ENCODE measurements at regions not wholly inside any gene's neighbourhood (a gene's known extent, or its start where the extent isn't known, plus 50 kb on each side); places are given as distances from the start of the nearest gene placed in this dataset.

DNA sequence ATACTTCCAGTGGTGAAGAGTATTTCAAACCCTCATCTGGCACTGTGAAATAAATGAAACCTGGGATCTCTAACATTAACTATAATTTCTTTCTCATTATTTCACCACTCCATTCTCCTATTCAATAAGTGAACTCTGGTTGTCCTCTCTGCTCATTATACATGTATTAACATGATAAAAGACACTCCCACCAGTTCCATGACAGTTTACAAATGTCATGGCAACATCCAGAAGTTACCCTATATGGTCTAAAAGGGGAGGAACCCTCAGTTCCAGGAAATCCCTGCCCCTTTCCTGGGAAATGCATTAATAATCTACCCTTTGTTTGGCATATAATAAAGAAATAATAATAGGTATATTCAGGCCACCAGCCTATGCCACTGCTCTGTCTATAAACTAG, 62.7 kb upstream of the BRINP3 start:
- TF ChIP-seq CTCF (IDR thresholded peaks at IDR 0.05; ENCODE audit: borderline replicate concordance), result no peak
- intact Hi-C loops (cut with micrococcal nuclease), result no loop called here

DNA sequence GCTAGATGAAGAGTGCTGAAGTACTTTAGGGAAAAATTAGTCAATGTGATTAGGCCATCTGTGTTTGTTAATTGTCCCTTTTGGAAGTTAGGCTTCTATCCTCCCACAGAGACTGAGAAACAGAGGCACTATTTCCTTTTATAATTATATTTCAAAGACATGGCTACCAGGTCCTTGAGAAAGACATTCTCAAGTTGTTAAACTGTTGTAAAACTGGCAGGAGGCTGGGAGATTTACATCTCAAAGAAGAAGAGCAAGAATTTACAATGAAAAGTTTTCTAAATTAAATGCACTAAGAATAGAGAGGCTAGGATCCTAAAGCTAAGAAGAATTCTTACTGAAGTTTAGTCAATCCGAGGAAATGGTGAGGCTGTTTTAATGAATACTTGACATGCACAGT, 74.0 kb upstream of the BRINP3 start:
- H3K4me3 ChIP-seq, result no peak overlapping the region
- intact Hi-C loops (cut with micrococcal nuclease), result no loop called here
- no peaks in the 10 kb centered on the region for H3K36me3 ChIP-seq
- peaks cover 9% of the 10 kb centered on the region for H3K9me3 ChIP-seq (replicated peaks)
- H3K27ac ChIP-seq (replicated peaks), result no peak overlapping the region
- no peak for DNase-seq
- H3K27me3 ChIP-seq (ENCODE audit: low read depth), result no peaks in the 10 kb centered on the region
- no peaks in the 10 kb centered on the region for H3K4me1 ChIP-seq
- TF ChIP-seq CTCF (IDR thresholded peaks at IDR 0.05; ENCODE audit: borderline replicate concordance), result no peak

More for the DNA sequence above, 62.7 kb upstream of the BRINP3 start:
- H3K9me3 ChIP-seq (replicated peaks), result peaks cover 4% of the 10 kb centered on the region
- no peak overlapping the region for H3K4me3 ChIP-seq
- H3K27ac ChIP-seq (replicated peaks), result no peak overlapping the region
- no peaks in the 10 kb centered on the region for H3K27me3 ChIP-seq (ENCODE audit: low read depth)
- H3K4me1 ChIP-seq, result no peaks in the 10 kb centered on the region
- DNase-seq, result no peak
- H3K36me3 ChIP-seq, result no peaks in the 10 kb centered on the region

GRCh38 chr1:190560161-190560681, 82.6 kb upstream of the BRINP3 start:
- intact Hi-C loops (cut with micrococcal nuclease), result no loop called here
- H3K4me1 ChIP-seq, result no peaks in the 10 kb centered on the region
- no peak overlapping the region for H3K4me3 ChIP-seq
- no peaks in the 10 kb centered on the region for H3K27me3 ChIP-seq (ENCODE audit: low read depth)
- no peaks in the 10 kb centered on the region for H3K36me3 ChIP-seq
- no peak for DNase-seq
- H3K9me3 ChIP-seq (replicated peaks), result peaks cover 16% of the 10 kb centered on the region
- H3K27ac ChIP-seq (replicated peaks), result no peak overlapping the region
- no peak for TF ChIP-seq CTCF (IDR thresholded peaks at IDR 0.05; ENCODE audit: borderline replicate concordance)

DNA sequence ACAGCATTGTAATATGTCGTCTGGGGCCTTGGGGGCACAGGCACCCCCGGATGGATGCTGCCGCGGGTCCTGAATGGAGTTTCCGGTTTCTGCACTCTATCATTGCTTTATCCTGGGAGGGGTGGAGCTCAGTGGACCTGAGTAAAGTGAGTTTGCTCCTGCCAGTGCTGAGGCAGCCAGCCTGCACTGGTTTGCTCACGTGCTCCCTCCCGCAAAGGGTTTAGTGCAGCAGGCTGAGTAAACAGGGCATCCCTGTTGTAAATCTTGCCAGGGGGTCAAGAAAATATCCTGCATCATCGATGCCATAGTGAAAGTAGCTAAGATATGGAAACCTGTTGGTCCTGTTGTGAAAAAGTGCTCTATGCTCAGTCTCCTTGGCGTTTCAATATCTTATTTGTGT, 85.6 kb upstream of the BRINP3 start:
- no peak for DNase-seq
- intact Hi-C loops (cut with micrococcal nuclease), result no loop called here

GRCh38 chr1:190564117-190564516, 86.5 kb upstream of the BRINP3 start:
- intact Hi-C loops (cut with micrococcal nuclease), result no loop called here

More for the DNA sequence above, 85.6 kb upstream of the BRINP3 start:
- Histone ChIP-seq H3K4me1 (no peaks in the 10 kb centered on the region), H3K36me3 (no peaks in the 10 kb centered on the region), H3K27ac (replicated peaks) (no peak overlapping the region), H3K9me3 (replicated peaks) (peaks cover 11% of the 10 kb centered on the region), H3K27me3 (ENCODE audit: low read depth) (no peaks in the 10 kb centered on the region), H3K4me3 (no peak overlapping the region)
- no peak for TF ChIP-seq CTCF (IDR thresholded peaks at IDR 0.05; ENCODE audit: borderline replicate concordance)

More at GRCh38 chr1:190564117-190564516, 86.5 kb upstream of the BRINP3 start:
- Histone ChIP-seq H3K9me3 (replicated peaks) (peaks cover 11% of the 10 kb centered on the region), H3K4me1 (no peaks in the 10 kb centered on the region), H3K4me3 (no peak overlapping the region), H3K36me3 (no peaks in the 10 kb centered on the region), H3K27ac (replicated peaks) (no peak overlapping the region), H3K27me3 (ENCODE audit: low read depth) (no peaks in the 10 kb centered on the region)
- DNase-seq, result no peak
- TF ChIP-seq CTCF (IDR thresholded peaks at IDR 0.05; ENCODE audit: borderline replicate concordance), result no peak

Data from left ventricle myocardium inferior (tissue), 1 donor.